Cardiac muscle cell (in vitro differentiated cells and primary cell): ENCODE measurements at regions not wholly inside any gene's neighbourhood (a gene's known extent, or its start where the extent isn't known, plus 50 kb on each side); places are given as distances from the start of the nearest gene placed in this dataset.

ENCODE experiments used
- DNase-seq, 2 donors: peaks; one replicate each; pipeline versions ENCODE4 v3.0.0 to v3.0.0-alpha.2; 2010 to 2017; ENCODE audit warnings: low read depth in 1 of 2, low spot score in 1 of 2
- H3K27ac ChIP-seq: fragments of 200-600 bp; sonication (generic); 2 replicates; pipeline ENCODE4 v1.5.1; 2016
- H3K27me3 ChIP-seq: fragments of 200-600 bp; sonication (generic); 2 replicates; pipeline ENCODE4 v1.6.0; 2016; ENCODE audit warnings: control low read depth
- H3K36me3 ChIP-seq: fragments of 200-600 bp; sonication (generic); 2 replicates; pipeline ENCODE4 v1.5.1; 2016; ENCODE audit warnings: control low read depth
- H3K4me1 ChIP-seq: fragments of 200-600 bp; sonication (generic); 2 replicates; pipeline ENCODE4 v1.8.1; 2017; ENCODE audit warnings: low read depth, mild to moderate bottlenecking, mixed run types
- H3K4me3 ChIP-seq: fragments of 200-600 bp; sonication (generic); 2 replicates; pipeline ENCODE4 v1.5.1; 2016; ENCODE audit warnings: mild to moderate bottlenecking
- H3K9me3 ChIP-seq: fragments of 200-600 bp; sonication (generic); 2 replicates; pipeline ENCODE4 v1.5.1; 2017; ENCODE audit warnings: low read depth, mild to moderate bottlenecking, control low read depth
- TF ChIP-seq, protein P1 (sequence below): IDR thresholded peaks from 2 replicates; pipeline ENCODE4 v1.5.1; 2012; ENCODE audit warnings: low read depth, mild to moderate bottlenecking, low read length

DNA sequence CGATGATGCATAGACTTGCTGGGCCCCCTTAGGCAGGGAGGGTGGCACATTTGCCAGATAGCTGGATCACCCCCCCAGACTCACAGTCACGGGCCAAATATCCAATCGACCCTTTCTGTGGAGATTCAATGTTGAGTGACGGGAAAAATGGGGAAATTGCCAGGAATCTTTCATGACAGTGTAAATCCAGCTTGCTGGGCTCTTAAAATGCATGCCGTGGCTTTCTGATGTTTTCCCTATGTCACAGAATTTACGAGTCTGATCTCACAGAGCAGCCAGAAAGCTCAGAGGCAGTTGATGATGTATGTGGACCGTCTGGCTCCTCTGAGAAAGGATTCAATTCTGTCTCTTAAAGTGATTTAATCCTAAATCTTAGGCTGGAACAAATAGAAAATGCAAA lies 150.1 kb upstream of the ZNF644 start:
- Histone ChIP-seq H3K4me1 (no peaks in the 10 kb centered on the region), H3K27ac (no peak overlapping the region), H3K36me3 (no peaks in the 10 kb centered on the region), H3K27me3 (no peaks in the 10 kb centered on the region), H3K9me3 (no peaks in the 10 kb centered on the region), H3K4me3 (no peak overlapping the region)
- DNase-seq = peak in 1 of 2 donors; percentile 12
- TF ChIP-seq, protein P1, sequence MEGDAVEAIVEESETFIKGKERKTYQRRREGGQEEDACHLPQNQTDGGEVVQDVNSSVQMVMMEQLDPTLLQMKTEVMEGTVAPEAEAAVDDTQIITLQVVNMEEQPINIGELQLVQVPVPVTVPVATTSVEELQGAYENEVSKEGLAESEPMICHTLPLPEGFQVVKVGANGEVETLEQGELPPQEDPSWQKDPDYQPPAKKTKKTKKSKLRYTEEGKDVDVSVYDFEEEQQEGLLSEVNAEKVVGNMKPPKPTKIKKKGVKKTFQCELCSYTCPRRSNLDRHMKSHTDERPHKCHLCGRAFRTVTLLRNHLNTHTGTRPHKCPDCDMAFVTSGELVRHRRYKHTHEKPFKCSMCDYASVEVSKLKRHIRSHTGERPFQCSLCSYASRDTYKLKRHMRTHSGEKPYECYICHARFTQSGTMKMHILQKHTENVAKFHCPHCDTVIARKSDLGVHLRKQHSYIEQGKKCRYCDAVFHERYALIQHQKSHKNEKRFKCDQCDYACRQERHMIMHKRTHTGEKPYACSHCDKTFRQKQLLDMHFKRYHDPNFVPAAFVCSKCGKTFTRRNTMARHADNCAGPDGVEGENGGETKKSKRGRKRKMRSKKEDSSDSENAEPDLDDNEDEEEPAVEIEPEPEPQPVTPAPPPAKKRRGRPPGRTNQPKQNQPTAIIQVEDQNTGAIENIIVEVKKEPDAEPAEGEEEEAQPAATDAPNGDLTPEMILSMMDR = no peak

DNA sequence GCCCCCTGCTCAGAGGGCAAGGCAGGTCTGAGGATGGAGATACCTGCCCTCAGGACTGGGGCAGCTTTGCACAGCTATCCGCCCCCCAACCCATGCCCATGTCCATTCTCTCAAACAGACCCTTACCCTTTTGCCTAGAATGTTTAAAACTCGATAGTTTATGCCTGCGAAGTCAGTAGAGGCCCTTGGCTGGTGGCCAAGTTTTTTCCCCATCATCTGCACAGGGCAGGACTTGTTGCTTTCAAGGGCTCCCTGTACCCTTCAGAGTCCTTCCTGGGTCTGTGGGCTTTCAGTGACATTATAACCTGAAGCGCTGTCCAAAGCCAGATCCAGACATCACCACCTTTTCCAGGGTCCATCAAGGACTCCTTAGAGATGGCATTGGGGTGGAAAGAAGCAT lies 148.7 kb upstream of the ZNF644 start:
- no peak for DNase-seq
- no peak overlapping the region for H3K4me3 ChIP-seq
- no peaks in the 10 kb centered on the region for H3K9me3 ChIP-seq
- H3K4me1 ChIP-seq = no peaks in the 10 kb centered on the region
- H3K27me3 ChIP-seq = no peaks in the 10 kb centered on the region
- no peaks in the 10 kb centered on the region for H3K36me3 ChIP-seq
- no peak overlapping the region for H3K27ac ChIP-seq
- TF ChIP-seq, protein P1 = no peak

DNA sequence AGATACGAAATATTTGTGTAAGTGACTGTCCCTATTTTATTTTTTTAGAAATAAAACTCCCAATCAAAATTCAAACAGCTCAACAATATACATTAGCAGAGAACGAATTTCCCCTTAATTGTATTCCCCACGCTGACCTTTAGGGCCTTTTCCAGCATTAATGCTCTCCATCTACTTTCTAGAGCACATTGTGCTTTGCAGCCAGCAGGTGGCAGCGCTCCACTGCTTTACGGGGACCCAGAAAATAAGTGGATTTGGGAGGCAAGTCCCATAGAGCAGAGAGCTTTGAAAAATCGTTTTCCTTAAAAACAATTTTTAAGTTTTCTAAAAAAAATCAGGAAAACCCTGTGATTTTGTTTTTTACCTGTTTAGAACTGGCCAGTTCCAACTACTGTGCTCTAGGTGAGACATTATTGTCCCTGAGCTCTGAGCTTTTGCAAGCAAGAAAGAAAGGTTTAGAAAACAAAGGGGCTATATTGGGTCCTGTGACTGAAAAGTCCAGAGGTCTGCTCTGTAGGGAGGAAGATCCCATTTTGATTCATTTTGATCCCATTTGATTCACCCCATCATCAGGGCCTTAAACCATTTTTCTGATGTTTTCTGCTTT lies 144.4 kb upstream of the ZNF644 start:
- DNase-seq = peak; percentile 67 to 72
- Histone ChIP-seq H3K9me3 (no peaks in the 10 kb centered on the region), H3K4me3 (no peak overlapping the region), H3K4me1 (no peaks in the 10 kb centered on the region), H3K27ac (no peak overlapping the region), H3K36me3 (no peaks in the 10 kb centered on the region), H3K27me3 (no peaks in the 10 kb centered on the region)
- TF ChIP-seq, protein P1 = peak; percentile 87

DNA sequence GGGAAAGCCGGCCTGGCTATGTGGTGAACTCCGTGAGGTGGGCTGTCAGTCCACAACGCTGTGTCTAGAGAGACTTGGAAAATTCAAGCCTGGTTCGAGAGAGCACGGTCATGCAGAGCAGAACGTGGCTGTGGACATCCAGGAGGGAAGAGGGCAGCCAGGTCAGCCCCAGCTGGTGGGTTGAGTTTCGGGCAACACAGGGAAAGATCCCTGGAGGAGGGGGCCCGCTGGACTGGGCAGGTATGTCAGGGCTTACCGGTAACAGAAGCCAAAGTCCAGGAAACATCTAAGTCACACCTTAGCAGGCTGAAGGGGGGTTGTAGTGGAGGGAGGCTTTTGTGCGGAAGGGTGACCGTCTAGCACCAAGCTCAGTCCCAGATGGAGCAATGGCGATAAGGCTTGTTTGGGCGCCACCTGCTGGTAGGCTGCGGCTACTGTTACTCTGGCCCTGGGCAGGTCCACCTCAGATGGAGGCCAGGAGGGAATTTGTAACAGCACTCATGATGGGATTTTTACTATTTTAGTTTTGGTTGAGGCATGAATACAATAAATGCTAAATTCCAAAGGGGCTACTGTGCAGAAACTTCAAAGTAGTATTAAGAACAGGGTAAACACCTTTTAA lies 143.3 kb upstream of the ZNF644 start:
- Histone ChIP-seq H3K27me3 (no peaks in the 10 kb centered on the region), H3K9me3 (no peaks in the 10 kb centered on the region), H3K4me3 (no peak overlapping the region), H3K4me1 (no peaks in the 10 kb centered on the region), H3K36me3 (no peaks in the 10 kb centered on the region), H3K27ac (no peak overlapping the region)
- peak; percentile 68 to 82 for DNase-seq
- TF ChIP-seq, protein P1 = peak; percentile 98

GRCh38 chr1:91162613-91163012 lies 140.8 kb upstream of the ZNF644 start:
- TF ChIP-seq, protein P1 = no peak
- DNase-seq = no peak
- no peaks in the 10 kb centered on the region for H3K36me3 ChIP-seq
- no peak overlapping the region for H3K27ac ChIP-seq
- H3K4me1 ChIP-seq = no peaks in the 10 kb centered on the region
- no peaks in the 10 kb centered on the region for H3K27me3 ChIP-seq
- no peaks in the 10 kb centered on the region for H3K9me3 ChIP-seq
- H3K4me3 ChIP-seq = no peak overlapping the region
